Ishikawa (cell line): ENCODE measurements at regions not wholly inside any gene's neighbourhood (a gene's known extent, or its start where the extent isn't known, plus 50 kb on each side); places are given as distances from the start of the nearest gene placed in this dataset.

Experiments used
- CEBPB ChIP-seq: IDR thresholded peaks from 2 replicates; pipeline ENCODE4 v1.6.1; 2012
- CREB1 ChIP-seq: IDR thresholded peaks from 2 replicates; pipeline ENCODE4 v1.6.1; 2012; ENCODE audit warnings: low read depth
- EGR1 ChIP-seq: IDR thresholded peaks from 2 replicates; pipeline ENCODE4 v1.6.1; 2012
- EP300 ChIP-seq: IDR thresholded peaks from 2 replicates; pipeline ENCODE4 v1.6.1; 2012; ENCODE audit warnings: borderline replicate concordance
- FOXM1 ChIP-seq: IDR thresholded peaks from 2 replicates; pipeline ENCODE4 v1.6.1; 2012; ENCODE audit warnings: low read depth, borderline replicate concordance
- MAX ChIP-seq: IDR thresholded peaks from 2 replicates; pipeline ENCODE4 v1.6.1; 2012
- NFIC ChIP-seq: IDR thresholded peaks from 2 replicates; pipeline ENCODE4 v1.6.1; 2012
- RAD21 ChIP-seq: IDR thresholded peaks from 2 replicates; pipeline ENCODE4 v1.6.1; 2012; ENCODE audit warnings: low read depth
- REST ChIP-seq: IDR thresholded peaks from 2 replicates; pipeline ENCODE4 v1.6.1; 2012; ENCODE audit warnings: low read depth, mild to moderate bottlenecking
- TAF1 ChIP-seq: IDR thresholded peaks from 2 replicates; pipeline ENCODE4 v1.6.1; 2012; ENCODE audit warnings: low read depth, mild to moderate bottlenecking
- TCF12 ChIP-seq: IDR thresholded peaks from 2 replicates; pipeline ENCODE4 v1.6.1; 2012; ENCODE audit warnings: low read depth
- TEAD4 ChIP-seq: IDR thresholded peaks from 2 replicates; pipeline ENCODE4 v1.6.1; 2012
- USF1 ChIP-seq: IDR thresholded peaks from 2 replicates; pipeline ENCODE4 v1.6.1; 2012
- YY1 ChIP-seq: IDR thresholded peaks from 2 replicates; pipeline ENCODE4 v1.6.1; 2012; ENCODE audit warnings: low read depth
- ZBTB7A ChIP-seq: IDR thresholded peaks from 2 replicates; pipeline ENCODE4 v1.6.1; 2012; ENCODE audit warnings: low read depth

GRCh38 chr2:57987835-57988573 is 58.6 kb upstream of the VRK2 start:
- TF ChIP-seq ZBTB7A (no peak), CREB1 (no peak), RAD21 (no peak), TAF1 (no peak), REST (no peak), TCF12 (no peak), CEBPB (no peak), MAX (no peak), NFIC (no peak), EGR1 (no peak), YY1 (no peak), EP300 (no peak), USF1 (no peak), FOXM1 (no peak), TEAD4 (no peak)

- TF ChIP-seq NFIC, result no peak
- TF ChIP-seq TCF12, result no peak
- TF ChIP-seq FOXM1, result no peak
- TF ChIP-seq TEAD4, result no peak
- TF ChIP-seq YY1, result no peak
- TF ChIP-seq MAX, result no peak
- TF ChIP-seq CEBPB, result no peak
Observed at GRCh38 chr2:57990118-57990725, 56.4 kb upstream of the VRK2 start.
